Muscle of leg (tissue), 3 donors: ENCODE measurements at regions not wholly inside any gene's neighbourhood (a gene's known extent, or its start where the extent isn't known, plus 50 kb on each side); places are given as distances from the start of the nearest gene placed in this dataset.

ENCODE experiments used
- DNase-seq: peaks from one replicate; pipeline ENCODE4 v3.0.0; 2013
- H3K27ac ChIP-seq: one replicate; pipeline ENCODE4 v1.5.1; 2013; ENCODE audit warnings: mild to moderate bottlenecking, low read length, control low read depth
- H3K27me3 ChIP-seq: one replicate; pipeline ENCODE4 v1.6.1; 2013; ENCODE audit warnings: low read length; ENCODE audit not compliant: control insufficient read depth, insufficient read depth
- H3K36me3 ChIP-seq: one replicate; pipeline ENCODE4 v1.6.1; 2013; ENCODE audit warnings: low read length; ENCODE audit not compliant: control insufficient read depth, insufficient read depth
- H3K4me1 ChIP-seq: one replicate; pipeline ENCODE4 v1.6.1; 2013; ENCODE audit warnings: low read length; ENCODE audit not compliant: control insufficient read depth, insufficient read depth
- H3K4me3 ChIP-seq: one replicate; pipeline ENCODE4 v1.5.1; 2013; ENCODE audit warnings: low read length, control low read depth
- H3K9me3 ChIP-seq: replicated peaks from 2 replicates; pipeline ENCODE4 v1.6.1; 2013; ENCODE audit warnings: low read depth, low read length; ENCODE audit not compliant: control insufficient read depth
- WGBS: methylation state at CpG from one replicate; pipeline ENCODE4 v1.1.5; 2013; ENCODE audit warnings: missing lambda C conversion rate; ENCODE audit not compliant: insufficient coverage; 5-methylcytosine and 5-hydroxymethylcytosine counted together

- no peaks in the 10 kb centered on the region for H3K9me3 ChIP-seq
- H3K4me1 ChIP-seq: peaks cover 15% of the 10 kb centered on the region
- no peak overlapping the region for H3K27ac ChIP-seq
- no peak for DNase-seq
- no peaks in the 10 kb centered on the region for H3K36me3 ChIP-seq
- no peak overlapping the region for H3K4me3 ChIP-seq
- H3K27me3 ChIP-seq: no peaks in the 10 kb centered on the region
Observed at GRCh38 chr3:150291515-150291914, 116.6 kb upstream of the TSC22D2 start.

GRCh38 chr3:150286390-150287147 is 121.5 kb upstream of the TSC22D2 start:
- H3K27me3 ChIP-seq: no peaks in the 10 kb centered on the region
- no peak overlapping the region for H3K27ac ChIP-seq
- no peaks in the 10 kb centered on the region for H3K9me3 ChIP-seq
- no CpG with 5 or more reads among the region's 6 CpGs for WGBS
- no peaks in the 10 kb centered on the region for H3K4me1 ChIP-seq
- no peak overlapping the region for H3K4me3 ChIP-seq
- H3K36me3 ChIP-seq: no peaks in the 10 kb centered on the region
- no peak for DNase-seq

- no CpG with 5 or more reads among the region's 2 CpGs for WGBS
- Histone ChIP-seq H3K4me3 (no peak overlapping the region), H3K27ac (no peak overlapping the region), H3K9me3 (no peaks in the 10 kb centered on the region), H3K36me3 (no peaks in the 10 kb centered on the region), H3K4me1 (no peaks in the 10 kb centered on the region), H3K27me3 (no peaks in the 10 kb centered on the region)
- DNase-seq: no peak
Observed at GRCh38 chr3:150285601-150286000, 122.5 kb upstream of the TSC22D2 start.

GRCh38 chr3:150278843-150279381 is 129.2 kb upstream of the TSC22D2 start:
- H3K27me3 ChIP-seq: no peaks in the 10 kb centered on the region
- H3K9me3 ChIP-seq: no peaks in the 10 kb centered on the region
- H3K4me1 ChIP-seq: no peaks in the 10 kb centered on the region
- 70% methylated on average over 3 of the region's 7 CpGs for WGBS
- no peaks in the 10 kb centered on the region for H3K36me3 ChIP-seq
- no peak overlapping the region for H3K27ac ChIP-seq
- DNase-seq: no peak
- H3K4me3 ChIP-seq: no peak overlapping the region

GRCh38 chr3:150278195-150278594 is 129.9 kb upstream of the TSC22D2 start:
- no peaks in the 10 kb centered on the region for H3K27me3 ChIP-seq
- no peaks in the 10 kb centered on the region for H3K9me3 ChIP-seq
- H3K4me1 ChIP-seq: no peaks in the 10 kb centered on the region
- H3K4me3 ChIP-seq: no peak overlapping the region
- H3K27ac ChIP-seq: no peak overlapping the region
- peak; percentile 61 for DNase-seq
- no peaks in the 10 kb centered on the region for H3K36me3 ChIP-seq

- no peaks in the 10 kb centered on the region for H3K36me3 ChIP-seq
- H3K27me3 ChIP-seq: no peaks in the 10 kb centered on the region
- no peak overlapping the region for H3K4me3 ChIP-seq
- H3K9me3 ChIP-seq: no peaks in the 10 kb centered on the region
- no peaks in the 10 kb centered on the region for H3K4me1 ChIP-seq
- no peak overlapping the region for H3K27ac ChIP-seq
- DNase-seq: no peak
Observed at GRCh38 chr3:150277444-150277843, 130.7 kb upstream of the TSC22D2 start.

GRCh38 chr3:150275941-150276340 is 132.2 kb upstream of the TSC22D2 start:
- H3K4me1 ChIP-seq: peaks cover 3% of the 10 kb centered on the region
- H3K36me3 ChIP-seq: no peaks in the 10 kb centered on the region
- DNase-seq: no peak
- no peak overlapping the region for H3K4me3 ChIP-seq
- H3K9me3 ChIP-seq: no peaks in the 10 kb centered on the region
- no peak overlapping the region for H3K27ac ChIP-seq
- no CpG with 5 or more reads among the region's 3 CpGs for WGBS
- H3K27me3 ChIP-seq: no peaks in the 10 kb centered on the region

- peaks cover 3% of the 10 kb centered on the region for H3K4me1 ChIP-seq
- H3K36me3 ChIP-seq: no peaks in the 10 kb centered on the region
- H3K27ac ChIP-seq: no peak overlapping the region
- no peak overlapping the region for H3K4me3 ChIP-seq
- no peaks in the 10 kb centered on the region for H3K9me3 ChIP-seq
- H3K27me3 ChIP-seq: no peaks in the 10 kb centered on the region
- no peak for DNase-seq
- 80% methylated on average over 1 of the region's 3 CpGs for WGBS
Observed at GRCh38 chr3:150274372-150274771, 133.7 kb upstream of the TSC22D2 start.

- Histone ChIP-seq H3K36me3 (no peaks in the 10 kb centered on the region), H3K4me1 (peaks cover 3% of the 10 kb centered on the region), H3K27me3 (no peaks in the 10 kb centered on the region), H3K27ac (no peak overlapping the region), H3K9me3 (no peaks in the 10 kb centered on the region), H3K4me3 (no peak overlapping the region)
- DNase-seq: no peak
- no CpG with 5 or more reads among the region's 2 CpGs for WGBS
Observed at GRCh38 chr3:150273396-150273795, 134.7 kb upstream of the TSC22D2 start.

- peak; percentile 58 for DNase-seq
- Histone ChIP-seq H3K9me3 (no peaks in the 10 kb centered on the region), H3K4me1 (peaks cover 3% of the 10 kb centered on the region), H3K4me3 (no peak overlapping the region), H3K27me3 (no peaks in the 10 kb centered on the region), H3K27ac (no peak overlapping the region), H3K36me3 (no peaks in the 10 kb centered on the region)
Observed at GRCh38 chr3:150271591-150271960, 136.5 kb upstream of the TSC22D2 start.
